Keratinocyte (primary cell): ENCODE measurements at regions not wholly inside any gene's neighbourhood (a gene's known extent, or its start where the extent isn't known, plus 50 kb on each side); places are given as distances from the start of the nearest gene placed in this dataset.

Source experiments
- EZH2 ChIP-seq: IDR thresholded peaks from one replicate; pipeline ENCODE4 v1.6.1; 2012; ENCODE audit warnings: inconsistent platforms, mild to moderate bottlenecking, low read length, moderate library complexity
- TF ChIP-seq, protein P1 (sequence below), 3 experiments: IDR thresholded peaks in 1 of 3; conservative IDR thresholded peaks in 1 of 3; optimal IDR thresholded peaks in 1 of 3; 2 replicates in 2 of 3; 3 replicates in 1 of 3; pipeline versions ENCODE3 to v1.5.1; 2011; ENCODE audit warnings: low read length in 3 of 3, mild to moderate bottlenecking in 3 of 3, moderate library complexity in 2 of 3, control low read depth in 1 of 3, inconsistent platforms in 1 of 3; ENCODE audit not compliant: insufficient read depth in 2 of 3; ENCODE audit errors: extremely low read depth in 1 of 3

DNA sequence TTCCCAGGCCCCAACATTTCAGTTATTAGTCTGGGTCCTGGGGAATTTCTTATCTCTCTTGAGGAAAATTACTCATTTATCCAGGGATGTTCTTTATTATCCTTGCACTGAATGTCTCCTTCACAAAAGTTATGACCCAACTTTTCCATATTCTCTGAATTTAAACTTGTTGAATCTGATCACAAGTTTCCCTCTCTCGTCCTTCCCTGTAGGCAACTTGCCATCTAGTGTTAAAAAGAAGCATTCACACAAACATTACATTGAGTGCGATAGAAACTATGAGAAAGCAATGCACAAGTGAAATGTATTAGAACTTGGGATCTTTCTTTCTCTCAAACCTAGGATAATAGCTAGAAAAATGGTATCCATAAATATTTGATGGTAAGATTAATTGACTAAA lies 608.4 kb downstream of the FSCB start:
- TF ChIP-seq, protein P1, sequence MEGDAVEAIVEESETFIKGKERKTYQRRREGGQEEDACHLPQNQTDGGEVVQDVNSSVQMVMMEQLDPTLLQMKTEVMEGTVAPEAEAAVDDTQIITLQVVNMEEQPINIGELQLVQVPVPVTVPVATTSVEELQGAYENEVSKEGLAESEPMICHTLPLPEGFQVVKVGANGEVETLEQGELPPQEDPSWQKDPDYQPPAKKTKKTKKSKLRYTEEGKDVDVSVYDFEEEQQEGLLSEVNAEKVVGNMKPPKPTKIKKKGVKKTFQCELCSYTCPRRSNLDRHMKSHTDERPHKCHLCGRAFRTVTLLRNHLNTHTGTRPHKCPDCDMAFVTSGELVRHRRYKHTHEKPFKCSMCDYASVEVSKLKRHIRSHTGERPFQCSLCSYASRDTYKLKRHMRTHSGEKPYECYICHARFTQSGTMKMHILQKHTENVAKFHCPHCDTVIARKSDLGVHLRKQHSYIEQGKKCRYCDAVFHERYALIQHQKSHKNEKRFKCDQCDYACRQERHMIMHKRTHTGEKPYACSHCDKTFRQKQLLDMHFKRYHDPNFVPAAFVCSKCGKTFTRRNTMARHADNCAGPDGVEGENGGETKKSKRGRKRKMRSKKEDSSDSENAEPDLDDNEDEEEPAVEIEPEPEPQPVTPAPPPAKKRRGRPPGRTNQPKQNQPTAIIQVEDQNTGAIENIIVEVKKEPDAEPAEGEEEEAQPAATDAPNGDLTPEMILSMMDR (optimal IDR thresholded peaks at IDR 0.05 in 1 of 3, IDR thresholded peaks at IDR 0.05 in 1 of 3, conservative IDR thresholded peaks at IDR 0.05 in 1 of 3; ENCODE audit: extremely low read depth in 1 of 3, insufficient read depth in 2 of 3, low read length in 3 of 3), result no peak
- no peak for TF ChIP-seq EZH2
